HG03354 (cell line): ENCODE measurements at regions not wholly inside any gene's neighbourhood (a gene's known extent, or its start where the extent isn't known, plus 50 kb on each side); places are given as distances from the start of the nearest gene placed in this dataset.
"Not testable (repeated sequence)": the region's sequence is repeated elsewhere in the genome, so short reads cannot be mapped to it uniquely, and the experiment has no call there.

Source experiments
- ATAC-seq: cut with Tn5 transposase; IDR thresholded peaks from one replicate; pipeline ENCODE4 v1.9.1; 2021; ENCODE audit warnings: mild to moderate bottlenecking; ENCODE audit not compliant: unreplicated experiment, poor library complexity, severe bottlenecking

DNA sequence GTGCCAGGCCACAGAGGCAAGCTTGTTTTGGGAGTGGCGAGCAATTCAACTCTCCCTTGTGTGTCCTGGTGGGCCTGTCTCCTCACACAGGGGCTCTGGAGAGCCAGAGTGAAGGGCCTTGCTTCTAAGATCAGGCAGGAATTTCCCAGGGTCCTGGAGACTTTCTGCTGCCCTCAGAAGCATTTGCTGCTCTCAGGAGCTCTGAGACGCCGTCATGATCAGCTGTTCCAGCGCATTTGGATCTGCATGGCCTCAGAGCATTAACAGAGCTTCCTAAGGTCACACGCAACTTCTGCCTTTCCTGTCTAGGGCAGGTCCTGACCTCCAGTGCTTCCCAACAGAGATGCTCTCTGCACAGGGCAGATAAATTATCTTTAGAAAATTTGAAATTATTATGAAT, 52.2 kb upstream of the C10orf90 start:
- ATAC-seq = no peak

DNA sequence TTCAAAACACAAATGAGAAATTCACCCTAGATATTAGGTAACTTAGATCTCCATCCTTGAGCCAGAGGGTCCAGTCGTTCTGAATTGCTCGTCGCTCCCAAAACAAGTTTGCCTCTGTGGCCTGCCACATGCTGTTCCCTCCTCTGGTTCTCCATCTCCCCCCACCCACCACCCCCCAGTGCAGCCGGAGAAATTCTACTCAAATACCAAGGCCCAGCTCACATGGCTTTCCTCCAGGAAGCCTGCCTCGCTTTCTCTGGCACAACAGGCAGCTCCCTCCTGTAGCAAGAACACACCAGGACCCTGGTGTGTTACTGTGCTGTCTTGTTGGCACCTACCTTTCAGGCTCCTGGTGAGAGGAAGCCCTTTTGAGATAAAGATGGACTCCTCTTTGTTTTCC, 52.7 kb upstream of the C10orf90 start:
- no peak for ATAC-seq

DNA sequence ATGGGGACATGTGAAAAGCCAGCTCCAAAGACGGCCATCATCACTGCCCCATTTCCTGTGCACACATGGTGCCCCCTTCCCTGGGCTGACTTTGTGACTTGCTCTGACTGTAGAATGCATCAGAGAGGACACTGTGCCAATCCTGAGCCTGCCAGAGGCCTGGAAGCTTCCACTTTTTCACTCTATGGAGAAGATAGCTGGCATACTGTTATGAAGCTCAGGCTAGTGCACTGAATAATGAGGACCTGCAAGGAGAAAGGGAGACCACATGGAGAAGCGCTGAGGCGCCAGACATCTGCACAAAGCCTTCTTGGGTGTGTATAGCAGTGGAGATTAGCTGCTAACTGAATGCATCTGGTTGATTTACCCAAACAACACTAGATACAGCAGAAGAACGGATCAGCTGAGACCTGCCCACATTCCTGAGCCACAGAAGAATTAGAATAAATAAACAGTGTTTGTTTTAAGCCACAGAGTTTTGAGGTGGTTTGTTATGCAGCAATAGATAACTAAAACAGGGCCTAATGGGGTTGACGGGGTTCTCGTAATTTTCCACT, 58.9 kb upstream of the C10orf90 start:
- no peak for ATAC-seq

DNA sequence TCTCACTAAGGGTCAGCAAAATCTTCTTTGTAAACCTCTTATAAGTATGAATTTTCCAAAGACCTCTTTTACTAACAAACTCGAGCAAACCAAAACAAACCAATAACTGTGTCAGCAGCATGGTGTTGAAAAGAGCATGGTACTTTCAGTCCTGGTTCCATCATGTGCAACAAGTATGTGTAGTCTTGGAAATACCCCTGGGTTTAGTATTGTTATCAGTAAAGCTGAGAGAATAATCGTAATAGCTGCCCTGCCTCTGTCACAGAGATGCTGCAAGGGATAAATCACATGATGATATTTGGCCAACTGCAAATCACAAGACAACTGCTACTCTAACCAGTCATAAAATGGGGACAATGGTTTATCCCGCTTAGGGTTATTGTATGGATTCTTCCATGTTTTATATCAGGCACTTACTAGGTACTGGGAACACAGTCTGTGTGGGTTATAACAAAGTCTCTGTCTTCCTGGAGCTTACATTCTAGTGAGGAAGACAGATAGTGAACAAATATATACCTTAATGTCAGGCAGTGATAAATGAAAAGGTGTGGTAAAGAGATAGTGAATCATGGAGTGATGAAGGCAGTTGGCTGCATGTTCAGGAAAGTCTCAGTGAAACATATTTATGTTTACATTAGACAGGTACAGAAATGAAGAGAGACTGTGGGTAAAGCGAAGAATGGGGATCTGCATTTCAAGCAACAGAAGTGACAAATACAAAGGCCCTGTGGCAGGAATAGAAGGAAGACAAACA, 60.5 kb upstream of the C10orf90 start:
- no peak for ATAC-seq

GRCh38 chr10:126731610-126731990, 61.1 kb upstream of the C10orf90 start:
- ATAC-seq = no peak

GRCh38 chr10:126732308-126732707, 61.8 kb upstream of the C10orf90 start:
- ATAC-seq = no peak

DNA sequence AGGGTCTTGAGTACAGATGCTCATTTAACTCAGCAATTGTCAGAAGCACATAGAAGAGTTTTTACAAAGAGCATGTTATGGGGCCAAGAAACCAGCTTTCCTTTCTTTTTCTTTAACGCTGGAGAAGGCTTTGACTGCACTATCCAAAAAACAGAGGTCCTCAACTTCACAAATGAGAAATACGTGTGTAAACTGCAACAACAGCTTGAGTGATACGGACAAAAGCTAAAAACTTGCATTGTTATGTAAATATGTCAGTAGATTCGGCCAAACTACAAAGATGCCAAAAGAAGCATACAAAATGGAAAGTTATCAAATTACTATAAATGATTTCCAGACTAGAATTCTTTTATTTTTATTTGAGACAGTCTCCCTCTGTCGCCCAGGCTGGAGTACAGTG, 62.4 kb upstream of the C10orf90 start:
- no peak for ATAC-seq

DNA sequence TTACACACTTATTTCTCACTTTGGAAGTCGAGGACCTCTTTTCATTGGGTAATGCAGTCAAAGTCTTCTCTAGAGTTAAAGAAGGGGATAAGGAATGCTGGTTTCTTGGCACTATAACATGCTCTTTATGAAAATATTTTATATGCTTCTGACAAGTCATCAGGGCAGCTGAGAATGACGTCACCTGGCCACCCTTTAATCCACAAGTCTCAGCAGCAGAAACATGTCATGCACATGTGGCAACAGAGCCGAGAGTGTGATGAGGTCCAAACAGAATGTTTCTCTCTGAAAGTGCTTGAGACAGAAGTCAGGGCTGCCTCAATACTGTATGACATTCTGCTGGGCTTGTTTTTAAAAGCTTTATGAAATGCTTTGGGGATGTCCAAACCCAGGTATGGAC, 63.5 kb upstream of the C10orf90 start:
- no peak for ATAC-seq

DNA sequence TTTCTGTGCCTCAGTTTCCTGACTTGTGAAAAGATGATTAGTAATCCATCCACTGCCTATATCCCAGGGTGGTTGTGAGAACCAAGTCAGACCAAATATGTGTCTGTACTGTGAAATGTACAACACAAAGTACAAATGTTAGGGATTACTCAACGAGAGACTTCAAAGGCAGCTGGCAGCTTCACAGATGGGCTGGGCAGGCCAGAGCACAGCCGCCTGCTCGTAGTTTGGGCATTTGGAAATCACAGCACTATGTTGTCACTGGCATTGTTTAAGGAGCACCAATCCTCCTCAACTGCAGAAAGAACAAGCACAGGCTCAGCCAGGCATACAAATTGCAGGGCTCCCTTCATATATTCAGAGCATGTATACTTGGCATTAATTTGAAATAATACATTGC, 64.5 kb upstream of the C10orf90 start:
- no peak for ATAC-seq

DNA sequence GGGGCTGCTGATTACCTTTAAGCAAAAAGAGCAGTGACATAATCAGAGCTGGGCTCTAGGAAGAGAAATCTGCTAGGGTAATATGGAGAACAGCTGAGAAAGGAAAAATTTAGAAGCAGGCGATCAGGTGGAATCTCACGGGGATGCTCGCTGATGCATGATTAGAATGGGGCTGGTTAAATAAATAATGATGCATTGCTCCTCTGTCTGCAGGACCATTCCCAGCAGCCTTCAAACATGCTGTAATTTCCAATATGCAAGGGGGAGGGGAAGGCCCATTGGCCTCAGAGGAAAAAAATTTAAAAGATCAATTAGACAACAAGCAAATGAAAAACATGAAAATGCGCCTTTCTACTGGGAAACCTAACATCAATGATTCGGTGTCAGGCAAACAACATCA, 65.6 kb upstream of the C10orf90 start:
- no peak for ATAC-seq

- ATAC-seq = no peak
Observed at GRCh38 chr10:126736727-126737126, 66.2 kb upstream of the C10orf90 start.

DNA sequence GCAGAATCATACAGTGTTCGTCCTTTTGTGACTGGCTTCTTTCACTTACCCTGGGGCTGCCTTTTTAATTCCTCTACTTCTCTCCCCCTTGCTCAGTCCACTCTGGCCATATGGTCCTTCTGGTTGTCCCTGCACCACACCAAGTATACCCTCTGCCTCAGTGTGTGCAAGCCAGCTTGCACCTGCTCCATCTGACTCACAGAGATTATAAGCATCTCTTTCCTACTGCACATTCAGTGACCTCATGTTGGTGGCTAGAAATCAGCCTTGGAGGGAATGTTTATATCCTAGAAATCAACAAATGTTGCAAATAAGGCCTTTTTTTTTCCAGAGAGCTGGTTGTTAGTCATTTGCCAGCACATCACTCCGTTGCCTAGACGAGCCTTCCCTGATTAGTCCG, 67.5 kb upstream of the C10orf90 start:
- ATAC-seq = no peak

DNA sequence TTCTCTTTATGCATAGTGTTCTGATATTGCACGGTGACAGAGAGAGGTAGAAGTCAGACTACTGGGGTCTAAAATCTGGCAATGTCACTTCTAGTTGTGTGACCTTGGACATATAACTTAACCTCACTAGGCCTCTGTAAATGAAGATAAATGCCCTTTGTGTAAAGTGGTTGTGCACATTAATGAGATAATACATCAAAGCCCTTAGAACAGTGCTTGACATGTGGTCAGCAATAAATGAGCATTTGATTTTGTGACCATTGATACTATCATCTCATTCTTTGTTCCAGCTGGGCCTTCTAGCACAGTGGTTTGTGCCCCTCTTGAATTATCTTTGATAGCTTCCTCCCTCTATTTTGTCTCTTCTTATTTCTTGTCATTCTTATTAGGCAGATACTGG, 74.1 kb upstream of the C10orf90 start:
- ATAC-seq = no peak

GRCh38 chr10:126749015-126749655, 78.6 kb upstream of the C10orf90 start:
- peak; percentile 83 for ATAC-seq

DNA sequence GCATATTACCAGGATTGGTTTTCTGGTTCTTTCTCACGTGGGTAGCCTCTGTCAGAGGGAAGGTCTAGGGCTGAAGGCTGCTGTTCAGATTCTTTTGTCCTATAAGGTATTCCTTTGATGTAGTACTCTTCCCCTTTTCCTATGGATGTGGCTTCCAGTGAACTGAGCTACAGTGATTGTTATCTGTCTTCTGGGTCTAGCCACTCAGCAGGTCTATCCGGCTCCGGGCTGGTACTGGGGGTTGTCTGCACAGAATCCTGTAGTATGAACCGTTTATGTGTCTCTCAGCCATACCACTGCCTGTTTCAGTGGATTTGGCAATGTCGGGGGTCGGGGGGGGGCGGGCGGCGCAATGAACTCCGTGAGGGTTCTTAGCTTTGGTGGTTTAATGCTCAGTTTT, 84.5 kb upstream of the C10orf90 start:
- no peak for ATAC-seq

DNA sequence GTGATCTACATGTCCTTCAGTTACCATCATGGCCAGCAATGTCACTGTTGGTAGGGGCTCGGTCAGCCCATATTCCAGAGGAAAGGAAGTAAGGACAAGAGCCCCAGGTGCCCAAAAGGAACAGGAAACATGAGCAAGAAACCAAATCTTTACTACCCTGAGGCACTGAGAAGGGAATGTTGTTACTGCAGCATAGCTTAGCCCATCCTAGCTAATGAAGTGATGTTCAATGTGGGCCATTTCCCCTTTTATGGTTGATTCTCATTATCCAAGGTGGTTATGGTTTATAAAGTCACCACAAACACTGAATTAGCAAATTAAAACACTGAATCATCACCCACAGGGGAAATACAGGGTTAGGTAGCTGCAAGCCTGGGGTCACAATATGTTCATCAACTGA, 88.4 kb upstream of the C10orf90 start:
- no peak for ATAC-seq

DNA sequence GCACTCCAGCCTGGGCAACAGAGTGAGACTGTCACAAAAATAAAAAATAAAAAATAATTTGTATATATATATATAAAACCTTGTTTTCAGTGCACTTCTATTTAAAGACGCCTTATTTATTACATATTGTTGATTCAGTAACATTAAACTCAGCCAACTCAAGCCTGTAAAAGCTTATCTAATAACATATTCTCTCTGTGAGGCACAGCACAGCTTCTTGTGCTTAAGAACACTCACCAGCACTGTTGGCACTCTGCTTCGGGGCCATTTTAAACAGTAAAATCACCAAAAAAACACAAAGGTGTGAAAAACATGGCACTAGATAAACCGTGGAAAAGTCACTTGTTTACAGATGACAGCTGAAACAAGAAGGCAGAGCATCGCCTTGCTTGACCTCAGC, 89.0 kb upstream of the C10orf90 start:
- no peak for ATAC-seq

DNA sequence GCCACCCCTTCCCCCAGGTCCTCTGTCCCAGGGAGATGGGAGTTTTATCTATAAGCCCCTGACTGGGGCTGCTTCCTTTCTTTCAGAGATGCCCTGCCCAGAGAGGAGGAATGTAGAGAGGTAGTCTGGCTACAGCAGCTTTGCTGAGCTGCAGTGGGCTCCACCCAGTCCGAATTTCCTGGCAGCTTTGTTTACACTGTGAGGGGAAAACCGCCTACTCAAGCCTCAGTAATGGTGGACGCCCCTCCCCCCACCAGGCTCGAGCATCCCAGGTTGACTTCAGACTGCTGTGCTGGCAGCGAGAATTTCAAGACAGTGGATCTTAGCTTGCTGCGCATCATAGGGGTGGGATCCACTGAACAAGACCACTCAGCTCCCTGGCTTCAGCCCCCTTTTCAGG, 96.2 kb upstream of the C10orf90 start:
- ATAC-seq = not testable (repeated sequence)

DNA sequence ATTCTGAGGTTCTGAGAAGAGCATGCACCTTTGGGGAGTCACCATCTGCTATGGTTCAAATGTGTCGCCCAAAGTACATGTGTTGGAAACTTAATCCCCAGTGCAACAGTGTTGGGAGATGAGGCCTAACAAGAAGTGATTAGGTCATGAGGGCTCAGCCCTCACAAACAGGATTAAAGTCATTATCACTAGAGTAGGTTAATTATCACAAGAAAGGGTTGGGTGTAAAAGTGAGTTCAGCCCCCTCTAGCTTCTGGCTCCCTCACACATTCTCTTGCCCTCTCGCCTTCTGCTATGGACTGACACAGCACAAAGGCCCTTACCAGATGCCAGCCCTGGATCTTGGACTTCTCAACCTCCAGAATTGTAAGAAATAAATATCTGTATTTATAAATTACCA, 100.3 kb upstream of the C10orf90 start:
- no peak for ATAC-seq

- no peak for ATAC-seq
Observed at GRCh38 chr10:126776168-126776567, 105.7 kb upstream of the C10orf90 start.

- ATAC-seq = no peak
Observed at GRCh38 chr10:126777714-126778113, 107.2 kb upstream of the C10orf90 start.
